COR-L47 (cell line): ENCODE measurements at regions not wholly inside any gene's neighbourhood (a gene's known extent, or its start where the extent isn't known, plus 50 kb on each side); places are given as distances from the start of the nearest gene placed in this dataset.

ENCODE experiments used
- DNase-seq: peaks from one replicate; lab custom pipeline; 2025; lab: John Stamatoyannopoulos, UW

DNA sequence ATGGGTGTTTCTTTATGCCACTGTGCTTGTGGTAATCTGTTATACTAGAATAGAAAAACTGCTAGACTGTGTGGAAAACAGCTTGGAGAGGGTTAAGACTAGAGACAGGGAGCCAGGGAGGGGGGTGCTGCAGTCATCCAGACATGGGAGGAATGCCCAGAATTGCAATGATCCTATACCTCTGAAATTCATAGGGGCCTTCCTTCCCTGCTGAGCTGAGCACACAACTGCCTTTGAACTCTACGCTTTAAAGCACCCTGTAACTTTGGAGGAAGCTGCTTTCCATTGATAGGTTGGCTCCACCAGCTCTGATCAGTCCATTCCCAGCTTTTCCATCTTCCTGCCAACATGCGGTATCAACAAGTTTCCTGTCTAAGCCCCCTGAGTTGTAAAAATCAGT is 155.9 kb upstream of the RASGEF1B start:
- DNase-seq = no peak

DNA sequence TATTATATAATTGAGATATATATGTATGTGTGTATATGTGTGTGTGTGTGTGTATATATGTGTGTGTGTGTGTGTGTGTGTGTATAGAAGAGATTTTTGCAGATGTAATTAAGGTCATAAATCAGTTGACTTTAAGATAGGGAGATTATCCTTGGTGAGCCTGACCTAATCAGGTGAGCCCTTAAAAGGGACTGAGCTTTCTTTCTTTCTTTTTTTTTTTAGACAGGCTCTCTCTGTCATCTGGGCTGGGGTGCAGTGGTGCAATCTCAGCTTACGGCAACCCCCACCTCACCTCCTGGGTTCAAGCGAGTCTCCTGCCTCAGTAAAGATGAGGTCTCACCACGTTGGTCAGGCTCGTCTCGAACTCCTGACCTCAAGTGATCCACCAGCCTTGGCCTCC is 155.1 kb upstream of the RASGEF1B start:
- no peak for DNase-seq

DNA sequence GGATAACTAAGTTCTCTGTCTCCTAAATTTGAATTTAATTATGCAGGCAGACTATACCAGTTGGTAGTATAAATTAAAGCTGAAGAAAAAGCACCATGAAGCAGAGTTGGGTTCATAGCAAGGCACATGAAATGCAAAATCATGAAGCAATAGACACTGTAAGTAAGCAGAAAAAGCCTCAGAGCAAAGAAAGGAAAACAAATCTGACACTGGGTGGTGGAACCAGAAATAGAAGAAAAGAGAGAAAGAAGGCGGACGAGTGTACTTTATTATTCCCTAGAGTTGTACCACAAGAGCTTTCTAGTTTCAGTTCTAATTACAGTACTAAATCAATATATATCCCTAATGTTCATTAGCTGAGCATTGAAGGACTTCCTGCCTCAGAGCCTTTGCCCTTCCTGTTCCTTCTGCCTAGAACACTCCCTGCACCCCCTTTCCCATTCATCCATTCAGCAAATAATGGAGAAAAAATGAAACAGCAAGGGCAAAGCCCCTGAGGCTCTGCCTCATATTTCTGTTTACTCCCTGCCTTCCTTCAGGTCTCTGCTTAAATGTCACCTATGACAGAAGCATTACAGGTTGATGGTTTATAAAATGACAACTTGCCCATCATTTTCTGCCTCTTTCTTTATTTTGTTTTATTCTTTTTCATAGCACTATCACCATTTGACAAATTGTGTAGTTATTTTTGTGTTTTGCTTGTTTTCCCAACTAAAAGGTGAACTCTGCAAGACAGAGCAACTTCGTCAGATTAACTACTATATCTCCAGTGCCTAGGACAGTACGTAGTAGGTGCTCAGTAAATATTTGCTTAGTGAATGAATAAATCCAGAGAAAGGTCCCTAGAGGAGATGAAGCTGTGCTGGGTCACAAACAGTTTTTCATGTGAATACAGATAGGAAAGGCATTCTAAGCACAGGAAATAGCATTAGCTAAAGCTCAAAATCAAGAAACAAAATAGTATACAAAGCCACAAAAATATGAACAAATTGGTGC is 154.0 kb upstream of the RASGEF1B start:
- no peak for DNase-seq

DNA sequence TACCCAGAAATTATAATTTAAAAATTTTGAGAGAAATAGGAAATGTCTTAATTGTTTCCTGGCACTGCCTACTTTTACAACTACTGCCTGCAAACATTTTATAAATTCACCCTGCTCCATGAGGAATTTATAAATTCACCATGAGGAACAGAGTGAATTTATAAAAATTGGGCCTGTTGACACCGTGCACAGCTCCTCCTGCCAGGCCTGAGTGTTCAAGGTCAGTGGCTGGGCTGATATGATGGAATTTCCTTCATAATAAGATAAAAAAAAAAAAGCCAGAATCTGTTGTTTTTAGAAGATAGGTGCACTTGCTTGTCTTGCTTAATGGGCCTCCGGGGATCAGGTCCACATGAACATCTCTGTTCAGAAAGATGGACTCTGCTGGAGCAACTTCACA is 151.7 kb upstream of the RASGEF1B start:
- no peak for DNase-seq

DNA sequence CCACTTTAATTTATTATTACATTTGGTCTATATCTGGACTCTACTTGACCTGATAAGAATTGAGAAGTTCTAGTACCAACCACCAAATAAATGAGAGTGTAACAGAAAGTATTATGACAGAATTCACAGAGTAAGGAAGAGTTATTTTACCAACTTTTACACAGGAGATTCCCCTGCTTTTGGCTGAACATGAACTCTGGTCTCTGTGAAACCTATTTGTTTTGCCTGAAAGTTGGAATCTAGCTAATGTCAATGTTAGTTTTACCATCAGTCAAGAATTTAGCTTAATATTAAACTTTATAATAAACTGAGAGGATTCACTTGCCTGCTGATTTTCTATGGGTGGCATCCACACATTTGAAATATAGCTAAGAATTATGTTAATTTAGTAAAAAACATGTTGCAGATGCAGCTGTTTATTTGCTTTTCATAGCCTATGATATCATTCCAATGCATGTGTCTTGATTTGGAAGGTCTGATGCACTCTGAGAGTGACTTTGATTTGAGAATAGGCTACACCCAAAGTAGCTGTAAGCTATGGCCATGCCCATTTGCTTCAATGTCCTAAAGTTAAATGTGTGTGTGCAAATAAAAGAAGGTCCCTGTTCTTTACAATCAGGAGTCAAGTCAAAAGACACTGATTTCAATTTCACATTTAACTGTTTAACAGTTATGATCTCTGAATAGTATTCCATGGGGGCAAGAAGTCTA is 150.9 kb upstream of the RASGEF1B start:
- no peak for DNase-seq

DNA sequence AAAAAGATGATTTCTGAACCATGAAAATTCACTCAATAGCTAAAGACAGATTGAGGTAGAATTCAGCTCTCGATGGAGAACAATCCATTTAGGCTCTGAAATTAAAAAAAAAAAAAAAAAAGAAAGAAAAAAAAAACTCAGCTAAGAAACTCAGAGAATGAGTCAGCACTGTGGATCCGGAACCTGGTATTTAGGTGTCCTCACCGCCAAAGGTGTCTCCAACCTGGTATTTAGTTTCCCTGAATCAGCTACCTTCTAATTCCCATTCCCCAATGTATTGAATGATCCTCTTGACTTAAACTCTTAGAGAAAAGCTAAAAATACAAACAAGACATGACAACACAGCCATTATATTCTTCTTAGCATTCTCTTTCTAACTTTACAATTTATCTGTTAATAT is 150.3 kb upstream of the RASGEF1B start:
- DNase-seq = no peak

DNA sequence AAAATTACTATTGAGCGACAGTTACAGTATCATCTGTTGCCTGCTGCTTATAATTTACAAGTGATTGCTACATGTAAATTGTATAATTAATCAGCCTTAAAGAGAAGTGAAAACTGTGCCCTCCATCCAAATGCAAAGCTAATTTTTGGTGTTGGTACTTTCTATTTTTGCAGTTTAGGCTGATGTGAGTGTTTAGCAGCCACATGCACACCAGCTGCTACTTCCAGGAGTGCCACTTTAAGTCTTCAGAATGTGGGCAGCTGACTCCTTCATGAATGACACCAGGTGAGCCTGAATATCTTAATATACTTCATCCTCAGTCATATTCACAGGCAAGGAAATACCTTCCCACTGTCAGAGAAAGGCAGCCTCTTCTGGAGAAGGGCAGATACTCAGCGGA is 149.8 kb upstream of the RASGEF1B start:
- no peak for DNase-seq

DNA sequence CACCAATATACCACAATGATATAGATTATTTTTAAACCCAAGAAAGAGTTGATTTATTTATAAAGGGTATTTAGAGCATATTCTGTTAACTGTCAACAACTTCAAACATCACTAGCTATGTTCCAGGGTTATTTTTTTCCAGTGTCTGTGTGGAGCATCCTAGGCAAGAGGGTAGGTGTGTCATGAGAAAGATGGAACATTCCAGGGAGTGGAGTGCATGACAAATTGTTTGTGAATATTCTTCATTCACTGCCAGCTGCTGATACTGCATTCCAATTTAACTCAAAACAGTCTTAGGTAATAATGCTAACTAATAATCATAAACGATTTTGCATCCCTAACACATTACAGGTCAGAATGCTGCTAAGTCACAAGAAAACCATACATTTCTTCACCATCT is 148.7 kb upstream of the RASGEF1B start:
- no peak for DNase-seq

DNA sequence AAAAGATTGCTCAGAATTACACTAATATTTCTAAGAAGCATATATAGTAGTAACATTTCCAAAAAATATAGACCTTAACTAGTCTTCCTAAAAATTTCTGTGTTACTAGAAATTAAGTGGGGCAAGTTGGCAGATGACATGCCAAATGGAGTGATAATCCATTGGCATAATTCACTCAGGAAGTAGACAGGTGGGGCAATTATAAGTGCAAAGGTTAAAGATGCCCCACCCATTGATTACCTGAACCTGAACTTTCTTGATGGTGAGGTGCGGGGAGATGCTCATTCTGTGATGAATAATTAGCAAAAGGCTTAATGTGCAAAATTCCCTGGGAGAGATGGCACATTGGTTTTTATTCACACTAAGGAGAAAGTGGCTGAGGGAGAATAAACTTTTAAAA is 145.8 kb upstream of the RASGEF1B start:
- no peak for DNase-seq

DNA sequence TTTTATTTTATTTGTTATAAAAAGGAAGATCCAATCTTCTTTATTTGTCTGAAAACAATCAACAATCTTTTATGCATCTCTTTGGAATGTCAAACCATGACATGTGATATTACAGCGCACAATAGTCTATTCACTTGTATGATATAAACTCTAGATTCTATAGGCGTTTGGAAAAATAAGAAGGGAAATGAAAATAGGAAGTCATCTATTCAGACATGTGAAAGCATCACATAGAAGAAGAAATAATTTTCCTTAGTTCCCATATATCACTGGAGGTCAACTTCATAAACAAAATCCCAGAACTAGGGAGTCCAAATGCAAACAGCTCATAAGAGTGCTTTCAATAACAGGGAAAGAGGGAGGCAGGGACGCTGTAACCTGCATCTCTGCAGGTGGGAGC is 139.5 kb upstream of the RASGEF1B start:
- no peak for DNase-seq

DNA sequence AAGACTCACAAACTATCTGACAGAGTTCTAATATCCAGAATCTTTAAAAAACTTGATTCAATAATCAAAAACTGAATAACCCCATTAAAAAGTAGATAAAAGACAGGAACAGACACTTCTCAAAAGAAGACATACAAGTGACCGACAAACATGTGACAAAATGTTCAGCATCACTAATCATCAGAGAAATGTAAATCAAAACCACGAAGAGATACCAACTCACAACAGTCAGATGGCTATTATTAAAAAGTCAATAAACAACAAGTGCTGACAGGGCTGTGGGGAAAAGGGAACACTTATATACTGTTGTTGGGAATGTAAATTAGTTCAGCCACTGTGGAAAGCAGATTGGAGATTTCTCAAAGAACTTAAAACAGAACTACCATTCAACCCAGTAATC is 138.1 kb upstream of the RASGEF1B start:
- DNase-seq = no peak

DNA sequence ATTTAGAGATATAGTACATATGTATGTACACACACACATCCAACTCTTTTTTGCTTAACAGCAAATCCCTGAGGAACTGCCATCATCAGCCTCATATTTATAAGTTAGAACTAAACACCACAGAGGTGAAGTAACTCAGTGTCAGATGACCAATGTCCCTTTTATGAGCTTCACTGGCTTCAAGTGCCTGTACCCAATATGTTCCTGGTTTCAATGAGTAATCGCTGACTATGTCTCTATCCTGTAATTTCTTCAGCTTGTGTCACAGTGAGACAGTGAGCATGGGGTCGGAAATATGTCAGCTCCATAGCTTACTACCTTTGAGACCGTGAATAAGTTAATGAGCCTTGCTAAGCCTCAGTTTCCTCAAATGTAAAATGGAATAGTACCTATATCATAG is 136.2 kb upstream of the RASGEF1B start:
- DNase-seq = no peak

DNA sequence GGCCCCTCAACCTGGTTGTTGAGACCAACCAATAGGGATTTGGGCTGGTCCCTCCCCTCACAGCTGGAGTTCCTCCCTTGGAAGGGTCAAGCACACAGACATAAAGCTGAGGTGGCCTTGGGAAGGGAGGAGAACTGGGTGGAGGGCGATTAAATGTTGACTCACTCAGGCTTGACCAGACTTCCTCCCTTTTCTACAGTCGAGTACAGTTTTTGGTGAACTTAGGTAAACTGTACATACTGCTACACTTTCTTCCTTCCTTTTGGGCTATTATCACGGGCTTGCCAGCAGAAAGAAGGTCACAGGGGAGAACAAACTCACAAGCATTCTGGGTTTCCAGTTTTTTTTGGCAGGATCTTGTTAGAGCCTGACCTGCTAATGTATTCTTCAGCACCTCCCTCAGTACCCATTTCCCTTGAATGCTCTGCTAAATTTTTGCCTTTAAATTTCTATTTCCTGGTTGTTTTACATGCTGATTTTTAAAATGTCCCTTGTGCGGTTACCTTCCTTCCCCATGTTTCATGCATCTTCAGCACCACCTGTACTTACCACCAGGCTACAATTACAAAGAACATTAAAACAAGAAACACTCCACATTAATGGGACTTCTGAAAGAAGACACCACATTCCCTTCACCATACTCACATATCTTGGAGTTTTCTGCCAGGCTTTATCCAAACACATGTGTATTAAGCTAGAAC is 135.2 kb upstream of the RASGEF1B start:
- DNase-seq = no peak

DNA sequence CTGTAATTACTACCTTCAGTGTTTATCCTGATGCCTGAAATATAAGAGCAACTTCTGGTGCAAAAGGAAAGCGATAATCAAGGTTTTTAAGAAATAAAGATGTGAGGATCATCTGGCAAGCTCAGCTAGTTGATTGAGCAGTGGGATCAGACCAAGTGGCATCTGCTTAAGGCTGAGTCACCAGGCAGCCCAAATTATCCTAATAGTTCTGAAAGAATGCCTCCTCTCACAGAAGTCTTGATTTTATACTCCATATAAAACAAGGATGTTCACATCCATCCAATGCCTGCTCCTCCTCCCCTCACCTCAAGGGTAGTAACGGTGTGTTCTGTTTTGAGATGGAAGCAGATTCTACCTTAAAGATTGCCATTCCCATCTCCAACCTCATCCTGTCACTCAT is 134.5 kb upstream of the RASGEF1B start:
- DNase-seq = no peak

DNA sequence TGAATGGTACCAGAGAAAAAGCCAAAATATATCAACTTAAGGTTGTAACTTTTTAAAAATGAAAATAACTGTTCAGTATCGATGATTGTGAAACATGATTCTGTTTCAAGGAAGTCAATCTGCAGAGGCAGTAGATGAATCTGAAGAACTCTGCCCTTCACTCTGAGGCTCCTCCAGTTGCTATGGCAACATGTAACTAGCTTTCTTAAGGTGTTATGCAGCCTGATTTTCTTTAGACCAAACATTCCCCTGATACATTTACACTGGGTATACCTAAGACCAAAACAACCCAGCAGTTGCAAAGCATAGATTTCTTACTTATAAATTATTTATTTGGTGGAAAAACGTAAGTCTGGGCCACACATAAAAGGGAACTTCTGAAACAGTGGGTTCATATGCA is 133.6 kb upstream of the RASGEF1B start:
- no peak for DNase-seq

DNA sequence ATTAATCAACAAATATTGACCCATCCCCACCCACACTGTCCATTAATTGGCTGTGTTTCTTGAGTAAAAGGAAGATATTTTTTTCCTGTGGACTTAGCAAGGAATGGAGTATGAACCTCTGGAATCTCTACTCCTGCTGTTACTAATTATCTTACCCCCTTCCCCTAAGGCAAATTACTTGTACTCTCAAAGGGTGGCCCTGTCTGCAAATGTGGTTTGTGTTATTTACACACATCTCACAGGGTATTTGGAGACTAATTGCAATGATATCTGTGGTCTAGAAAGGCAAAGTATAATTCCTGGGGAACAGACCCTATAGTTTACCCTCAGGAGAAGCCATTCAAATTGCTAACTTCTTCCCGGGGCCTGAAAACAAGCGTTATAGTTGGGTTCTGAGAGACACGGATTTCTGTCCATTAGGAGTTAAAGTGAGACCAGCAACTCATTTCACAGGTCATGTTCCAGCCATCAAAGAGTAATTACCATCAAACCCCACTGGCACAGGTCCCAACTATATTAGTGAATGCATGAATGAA is 133.0 kb upstream of the RASGEF1B start:
- DNase-seq = no peak

DNA sequence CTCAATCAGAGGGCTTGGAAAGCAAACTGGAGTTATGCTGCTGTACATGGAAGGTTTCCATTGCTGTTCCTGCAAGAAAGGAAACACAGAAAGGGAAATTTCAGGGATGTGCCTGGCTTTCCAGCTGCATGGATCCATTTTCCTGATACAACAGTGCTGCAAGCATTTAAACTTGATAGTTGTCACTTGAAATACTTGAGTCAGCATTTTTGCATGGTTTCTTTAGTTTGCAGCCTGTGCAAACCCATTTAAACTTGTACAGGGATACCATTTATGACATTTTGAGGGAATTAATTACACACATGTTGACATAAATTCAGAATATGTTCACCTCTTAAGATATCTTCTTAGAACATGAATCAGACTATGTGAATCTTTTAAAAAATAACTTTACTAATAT is 131.1 kb upstream of the RASGEF1B start:
- DNase-seq = no peak

DNA sequence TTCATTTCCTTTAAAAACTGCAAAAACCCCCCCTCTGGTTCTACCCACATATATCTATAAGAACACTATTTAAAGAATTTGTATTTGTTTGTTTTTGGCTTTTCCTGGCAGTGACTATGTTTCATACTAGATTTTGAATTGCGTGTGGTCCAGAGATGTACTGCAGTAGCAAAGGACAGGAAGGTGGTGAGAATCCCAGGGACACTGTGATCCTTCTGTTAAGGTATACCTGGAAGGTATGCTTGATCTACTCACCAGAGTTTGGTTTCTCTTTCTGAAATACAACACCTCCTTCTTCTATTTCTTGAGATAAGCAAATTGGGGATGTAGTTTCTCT is 129.6 kb upstream of the RASGEF1B start:
- DNase-seq = no peak

DNA sequence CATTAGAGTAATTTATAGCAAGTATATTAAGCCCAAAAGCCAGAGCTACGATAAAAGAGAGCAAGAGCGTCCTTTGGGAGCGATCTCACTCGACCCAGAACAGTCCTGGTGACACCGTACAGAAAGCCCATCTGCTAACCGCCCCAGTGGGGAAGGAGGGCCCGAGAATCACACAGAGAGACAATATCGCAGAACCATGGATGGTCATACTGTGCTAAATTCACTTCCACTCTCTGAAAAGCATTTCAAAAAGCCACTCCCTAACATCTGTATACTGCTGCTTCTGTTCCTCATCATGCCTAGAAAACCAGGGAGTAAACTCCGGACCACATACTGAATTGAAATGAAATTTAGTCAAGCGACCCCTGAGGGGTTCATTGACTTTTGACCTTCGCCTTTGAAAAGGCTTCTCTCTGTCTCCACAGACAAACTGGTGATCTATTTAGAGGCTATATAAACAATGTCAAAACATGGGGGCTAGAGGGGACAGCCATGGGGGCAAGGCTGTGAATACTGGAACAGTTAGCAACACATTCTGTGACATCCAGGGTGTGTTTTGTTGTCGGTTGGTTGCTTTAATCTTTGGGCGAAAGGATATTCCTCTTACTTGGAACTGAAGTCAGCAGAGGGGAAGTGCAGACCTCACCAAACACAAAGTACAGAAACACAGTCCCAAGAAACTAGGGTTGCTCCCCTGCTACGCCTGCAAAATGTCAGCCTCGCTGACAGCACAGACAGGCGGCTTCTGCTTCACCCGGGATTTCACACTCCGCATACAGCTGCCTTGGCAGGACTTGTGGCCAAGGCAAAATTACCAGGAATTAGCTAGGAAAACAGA is 129.0 kb upstream of the RASGEF1B start:
- DNase-seq = no peak

DNA sequence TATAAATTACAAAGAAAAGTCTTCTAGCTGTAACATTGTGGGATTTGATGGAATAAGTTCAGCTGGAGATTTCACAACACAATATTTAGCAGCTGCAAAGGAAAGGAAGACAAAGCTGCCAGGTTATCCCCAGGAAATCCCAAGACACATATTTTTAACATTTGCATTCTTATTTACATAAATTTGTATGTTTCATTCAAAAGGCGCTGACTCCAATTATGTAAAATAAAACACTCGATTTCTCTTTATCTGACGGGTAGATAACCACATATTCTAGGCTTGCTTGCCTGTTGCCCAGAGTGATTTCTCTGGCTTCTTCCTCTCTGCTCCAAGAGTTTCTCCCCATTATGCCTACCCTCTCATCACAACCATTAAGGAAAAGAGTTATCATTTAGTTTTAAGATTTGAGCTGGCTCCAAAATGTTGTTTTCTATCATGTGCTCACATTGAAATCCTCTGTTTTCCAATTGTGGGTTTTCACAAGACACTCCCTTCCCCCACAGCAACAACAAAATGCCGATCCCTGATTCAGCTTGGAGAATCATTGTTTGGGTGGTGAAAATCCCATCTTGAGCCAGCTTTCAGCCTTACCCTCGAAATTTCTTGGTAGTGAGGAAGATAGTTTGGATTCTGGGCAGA is 128.2 kb upstream of the RASGEF1B start:
- DNase-seq = no peak
